GM12873 (cell line): ENCODE measurements at regions not wholly inside any gene's neighbourhood (a gene's known extent, or its start where the extent isn't known, plus 50 kb on each side); places are given as distances from the start of the nearest gene placed in this dataset.

Experiments used
- CTCF ChIP-seq: IDR thresholded peaks from 2 replicates; pipeline ENCODE4 v1.5.1; 2012; ENCODE audit warnings: low read depth, mild to moderate bottlenecking, moderate library complexity, low read length, control low read depth; ENCODE audit not compliant: insufficient read depth; ENCODE audit errors: missing control alignments

GRCh38 chr10:105609451-105609850, 968.4 kb downstream of the SORCS3 start:
- TF ChIP-seq CTCF = no peak

GRCh38 chr10:105605918-105606317, 964.8 kb downstream of the SORCS3 start:
- no peak for TF ChIP-seq CTCF

- no peak for TF ChIP-seq CTCF
Observed at GRCh38 chr10:105605104-105605503, 964.0 kb downstream of the SORCS3 start.

- TF ChIP-seq CTCF = no peak
Observed at GRCh38 chr10:105598207-105598606, 957.1 kb downstream of the SORCS3 start.

- TF ChIP-seq CTCF = no peak
Observed at GRCh38 chr10:105597312-105597711, 956.2 kb downstream of the SORCS3 start.

- TF ChIP-seq CTCF = no peak
Observed at GRCh38 chr10:105596749-105597148, 955.7 kb downstream of the SORCS3 start.

GRCh38 chr10:105594296-105594695, 953.2 kb downstream of the SORCS3 start:
- no peak for TF ChIP-seq CTCF

- TF ChIP-seq CTCF = no peak
Observed at GRCh38 chr10:105592468-105592867, 951.4 kb downstream of the SORCS3 start.
